ENCODE measurements at regions not wholly inside any gene's neighbourhood (a gene's known extent, or its start where the extent isn't known, plus 50 kb on each side); places are given as distances from the start of the nearest gene placed in this dataset.

DNA sequence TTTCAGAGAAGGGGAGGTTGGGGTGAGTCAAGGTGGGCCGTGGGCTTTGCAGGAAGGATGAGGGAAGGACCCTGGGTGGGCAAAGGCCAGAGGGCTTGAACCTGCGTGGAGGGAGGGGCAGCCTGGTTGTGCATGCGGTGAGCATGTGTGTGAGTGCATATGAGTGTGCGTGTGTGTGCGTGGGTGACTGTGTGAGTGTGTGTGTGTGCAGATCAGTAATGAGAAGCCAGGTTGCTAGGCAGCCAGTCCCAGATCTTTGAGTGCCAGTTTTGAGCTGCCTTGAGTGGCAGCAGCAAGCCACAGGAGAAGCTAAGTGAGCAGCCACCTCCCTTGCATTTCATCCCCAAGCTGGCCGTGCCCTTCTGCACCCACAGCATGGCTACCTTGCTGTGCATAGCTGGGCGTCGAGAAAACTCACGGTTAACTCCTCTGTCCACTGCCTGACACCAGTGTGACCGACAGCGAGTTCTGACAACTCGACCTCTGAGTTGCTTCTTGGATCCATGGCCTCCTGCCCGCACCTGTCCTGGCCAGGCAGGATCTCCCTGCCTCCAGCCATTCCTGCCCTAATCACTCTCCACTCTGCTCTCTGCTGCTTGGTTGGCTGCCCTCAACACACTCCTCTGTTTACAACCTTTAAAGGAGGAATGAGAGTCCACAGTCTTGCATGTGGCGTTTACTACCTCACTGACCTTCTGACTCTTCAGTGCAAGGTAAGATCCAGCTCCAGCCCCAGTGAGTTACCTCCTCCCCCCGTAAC is 775.4 kb downstream of the TYW1 start:
- WGBS, result 77% methylated on average over 15 of the region's 15 CpGs
- Histone ChIP-seq H3K27ac (ENCODE audit: low read depth in 1 of 2, low read length in 2 of 2) (no peak overlapping the region), H3K27me3 (ENCODE audit: control insufficient read depth in 4 of 4, insufficient read depth in 4 of 4, low read length in 3 of 4) (no peaks in the 10 kb centered on the region), H3K4me3 (ENCODE audit: low read depth in 1 of 3, low read length in 3 of 3) (no peak overlapping the region), H3K4me1 (ENCODE audit: control insufficient read depth in 4 of 4, insufficient read depth in 4 of 4, low read length in 3 of 4) (no peaks in the 10 kb centered on the region), H3K9ac (ENCODE audit: low read depth in 1 of 2, low read length in 2 of 2) (no peak overlapping the region), H3K9me3 (ENCODE audit: control insufficient read depth in 4 of 4, low read length in 3 of 4) (peaks cover 0 to 1% (median 0%) of the 10 kb centered on the region in 4 donors), H3K36me3 (ENCODE audit: control insufficient read depth in 4 of 4, insufficient read depth in 3 of 4, low read depth in 1 of 4, low read length in 3 of 4) (no peaks in the 10 kb centered on the region)
- TF ChIP-seq, protein P1, sequence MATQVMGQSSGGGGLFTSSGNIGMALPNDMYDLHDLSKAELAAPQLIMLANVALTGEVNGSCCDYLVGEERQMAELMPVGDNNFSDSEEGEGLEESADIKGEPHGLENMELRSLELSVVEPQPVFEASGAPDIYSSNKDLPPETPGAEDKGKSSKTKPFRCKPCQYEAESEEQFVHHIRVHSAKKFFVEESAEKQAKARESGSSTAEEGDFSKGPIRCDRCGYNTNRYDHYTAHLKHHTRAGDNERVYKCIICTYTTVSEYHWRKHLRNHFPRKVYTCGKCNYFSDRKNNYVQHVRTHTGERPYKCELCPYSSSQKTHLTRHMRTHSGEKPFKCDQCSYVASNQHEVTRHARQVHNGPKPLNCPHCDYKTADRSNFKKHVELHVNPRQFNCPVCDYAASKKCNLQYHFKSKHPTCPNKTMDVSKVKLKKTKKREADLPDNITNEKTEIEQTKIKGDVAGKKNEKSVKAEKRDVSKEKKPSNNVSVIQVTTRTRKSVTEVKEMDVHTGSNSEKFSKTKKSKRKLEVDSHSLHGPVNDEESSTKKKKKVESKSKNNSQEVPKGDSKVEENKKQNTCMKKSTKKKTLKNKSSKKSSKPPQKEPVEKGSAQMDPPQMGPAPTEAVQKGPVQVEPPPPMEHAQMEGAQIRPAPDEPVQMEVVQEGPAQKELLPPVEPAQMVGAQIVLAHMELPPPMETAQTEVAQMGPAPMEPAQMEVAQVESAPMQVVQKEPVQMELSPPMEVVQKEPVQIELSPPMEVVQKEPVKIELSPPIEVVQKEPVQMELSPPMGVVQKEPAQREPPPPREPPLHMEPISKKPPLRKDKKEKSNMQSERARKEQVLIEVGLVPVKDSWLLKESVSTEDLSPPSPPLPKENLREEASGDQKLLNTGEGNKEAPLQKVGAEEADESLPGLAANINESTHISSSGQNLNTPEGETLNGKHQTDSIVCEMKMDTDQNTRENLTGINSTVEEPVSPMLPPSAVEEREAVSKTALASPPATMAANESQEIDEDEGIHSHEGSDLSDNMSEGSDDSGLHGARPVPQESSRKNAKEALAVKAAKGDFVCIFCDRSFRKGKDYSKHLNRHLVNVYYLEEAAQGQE (IDR thresholded peaks at IDR 0.05), result no peak
- no peak for TF ChIP-seq RAD21 (IDR thresholded peaks at IDR 0.05)
- TF ChIP-seq FOXA2 (IDR thresholded peaks at IDR 0.05), result no peak
- no peak for TF ChIP-seq CTCF (IDR thresholded peaks at IDR 0.05; ENCODE audit: low read depth, low read length, missing input control)
- no peak for DNase-seq (ENCODE audit: low spot score)

GRCh38 chr7:67773081-67773480 is 776.4 kb downstream of the TYW1 start:
- no peak for DNase-seq (ENCODE audit: low spot score)
- H3K27ac ChIP-seq (ENCODE audit: low read depth in 1 of 2, low read length in 2 of 2), result no peak overlapping the region
- no peak overlapping the region for H3K4me3 ChIP-seq (ENCODE audit: low read depth in 1 of 3, low read length in 3 of 3)
- no peaks in the 10 kb centered on the region for H3K4me1 ChIP-seq (ENCODE audit: control insufficient read depth in 4 of 4, insufficient read depth in 4 of 4, low read length in 3 of 4)
- no peaks in the 10 kb centered on the region for H3K27me3 ChIP-seq (ENCODE audit: control insufficient read depth in 4 of 4, insufficient read depth in 4 of 4, low read length in 3 of 4)
- H3K9ac ChIP-seq (ENCODE audit: low read depth in 1 of 2, low read length in 2 of 2), result no peak overlapping the region
- no peaks in the 10 kb centered on the region for H3K36me3 ChIP-seq (ENCODE audit: control insufficient read depth in 4 of 4, insufficient read depth in 3 of 4, low read depth in 1 of 4, low read length in 3 of 4)
- WGBS, result 75% methylated on average over 6 of the region's 6 CpGs
- TF ChIP-seq, protein P2, sequence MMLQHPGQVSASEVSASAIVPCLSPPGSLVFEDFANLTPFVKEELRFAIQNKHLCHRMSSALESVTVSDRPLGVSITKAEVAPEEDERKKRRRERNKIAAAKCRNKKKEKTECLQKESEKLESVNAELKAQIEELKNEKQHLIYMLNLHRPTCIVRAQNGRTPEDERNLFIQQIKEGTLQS (IDR thresholded peaks at IDR 0.05), result no peak
- TF ChIP-seq ZBTB33 (IDR thresholded peaks at IDR 0.05) (no peak), RAD21 (IDR thresholded peaks at IDR 0.05) (no peak), EGR1 (IDR thresholded peaks at IDR 0.05; ENCODE audit: low read depth in 2 of 2) (no peak), HNF4A (conservative IDR thresholded peaks at IDR 0.05) (no peak), CTCF (IDR thresholded peaks at IDR 0.05; ENCODE audit: low read depth, low read length, missing input control) (no peak), TAF1 (conservative IDR thresholded peaks at IDR 0.05) (no peak), YY1 (IDR thresholded peaks at IDR 0.05) (no peak)
- H3K9me3 ChIP-seq (ENCODE audit: control insufficient read depth in 4 of 4, low read length in 3 of 4), result no peaks in the 10 kb centered on the region
